HG03025 (cell line): ENCODE measurements at regions not wholly inside any gene's neighbourhood (a gene's known extent, or its start where the extent isn't known, plus 50 kb on each side); places are given as distances from the start of the nearest gene placed in this dataset.
"Not testable (repeated sequence)": the region's sequence is repeated elsewhere in the genome, so short reads cannot be mapped to it uniquely, and the experiment has no call there.

ENCODE experiments used
- ATAC-seq: cut with Tn5 transposase; IDR thresholded peaks from one replicate; pipeline ENCODE4 v1.9.1; 2021; ENCODE audit warnings: mild to moderate bottlenecking, moderate library complexity; ENCODE audit not compliant: unreplicated experiment, low FRiP score

DNA sequence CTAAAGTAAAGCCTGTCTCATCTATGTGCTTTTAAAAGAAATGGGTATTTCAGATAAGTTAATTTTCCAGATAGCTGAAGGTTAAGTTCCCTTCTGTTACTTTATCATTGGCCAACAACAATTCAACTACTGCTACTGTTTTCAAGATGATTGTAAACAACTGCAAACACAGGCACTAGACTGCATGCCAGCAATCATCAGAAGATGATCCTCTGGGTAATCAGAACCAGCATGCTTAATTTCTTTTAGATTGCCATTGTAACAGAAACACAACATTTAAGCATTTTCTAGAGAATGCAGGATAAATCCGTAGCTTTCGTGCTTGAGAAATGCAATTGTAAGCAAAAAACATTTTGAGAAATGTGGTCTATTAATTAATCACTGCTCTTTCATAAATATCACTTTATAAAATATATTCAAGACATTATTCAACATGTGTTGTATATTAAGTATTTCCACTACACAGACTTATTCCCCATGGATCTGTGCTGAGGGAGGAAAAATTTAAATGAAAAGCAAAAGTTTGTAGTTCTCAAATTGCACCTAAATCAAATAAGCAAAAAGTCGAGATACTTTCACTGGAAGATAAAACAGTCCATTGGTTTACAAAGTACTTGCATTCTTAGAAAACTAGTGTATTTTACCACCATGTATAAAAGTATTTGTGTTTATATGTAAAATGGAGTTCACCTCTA, 133.7 kb downstream of the ATL2 start:
- ATAC-seq = no peak

DNA sequence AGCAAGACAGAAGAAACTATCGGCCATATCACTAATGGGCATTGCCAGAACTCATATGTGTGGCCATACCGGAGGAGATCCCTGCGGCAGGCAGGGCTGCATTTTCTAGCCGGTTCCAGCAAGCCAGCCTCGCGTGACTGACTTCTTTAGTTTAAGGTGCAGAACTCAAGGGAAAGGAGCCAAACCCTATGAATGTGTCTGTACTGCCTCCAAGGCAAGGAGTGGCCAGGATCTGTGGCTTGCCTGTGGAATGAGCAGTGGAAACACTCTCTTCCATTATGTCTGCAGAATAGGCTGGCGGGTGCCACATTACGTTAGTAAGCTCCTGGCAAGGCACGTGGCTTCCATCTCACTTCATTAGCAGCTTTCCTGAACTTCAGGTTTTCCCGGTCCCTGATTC, 137.6 kb downstream of the ATL2 start:
- ATAC-seq = no peak

DNA sequence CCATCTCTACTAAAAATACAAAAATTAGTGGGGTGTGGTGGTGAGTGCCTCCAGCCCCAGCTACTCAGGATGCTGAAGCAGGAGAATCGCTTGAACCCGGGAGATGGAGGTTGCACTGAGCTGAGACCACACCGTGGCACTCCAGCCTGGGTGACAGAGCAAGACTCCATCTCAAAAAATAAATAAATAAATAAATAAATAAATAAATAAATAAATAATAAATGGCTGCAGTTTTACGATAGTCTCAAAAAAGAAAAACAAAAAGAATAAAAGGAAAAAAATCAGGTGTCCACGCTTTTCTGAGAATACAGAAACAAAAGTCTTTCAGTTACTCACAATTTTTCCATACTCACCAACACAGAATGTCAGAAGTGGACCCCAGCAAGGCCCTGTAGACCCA, 138.4 kb downstream of the ATL2 start:
- not testable (repeated sequence) for ATAC-seq

DNA sequence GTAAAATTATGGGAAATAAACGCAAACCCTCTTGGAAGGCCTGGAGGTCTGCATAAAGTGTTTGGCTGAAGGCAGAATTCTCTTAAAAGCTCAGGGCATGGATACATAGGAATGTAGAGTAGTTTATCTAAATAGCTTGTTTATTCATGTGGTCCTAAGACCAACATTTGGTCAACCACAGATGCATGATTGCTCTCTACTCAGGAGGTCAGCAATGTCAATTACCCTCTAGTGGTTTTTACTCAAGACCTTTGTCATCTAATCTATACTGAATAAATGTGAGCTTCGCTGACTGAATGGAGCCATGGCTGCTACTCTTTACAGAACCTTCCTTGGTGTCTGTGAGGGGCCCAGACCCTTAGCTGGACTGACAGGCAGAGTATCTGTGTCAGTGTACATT, 139.8 kb downstream of the ATL2 start:
- no peak for ATAC-seq

DNA sequence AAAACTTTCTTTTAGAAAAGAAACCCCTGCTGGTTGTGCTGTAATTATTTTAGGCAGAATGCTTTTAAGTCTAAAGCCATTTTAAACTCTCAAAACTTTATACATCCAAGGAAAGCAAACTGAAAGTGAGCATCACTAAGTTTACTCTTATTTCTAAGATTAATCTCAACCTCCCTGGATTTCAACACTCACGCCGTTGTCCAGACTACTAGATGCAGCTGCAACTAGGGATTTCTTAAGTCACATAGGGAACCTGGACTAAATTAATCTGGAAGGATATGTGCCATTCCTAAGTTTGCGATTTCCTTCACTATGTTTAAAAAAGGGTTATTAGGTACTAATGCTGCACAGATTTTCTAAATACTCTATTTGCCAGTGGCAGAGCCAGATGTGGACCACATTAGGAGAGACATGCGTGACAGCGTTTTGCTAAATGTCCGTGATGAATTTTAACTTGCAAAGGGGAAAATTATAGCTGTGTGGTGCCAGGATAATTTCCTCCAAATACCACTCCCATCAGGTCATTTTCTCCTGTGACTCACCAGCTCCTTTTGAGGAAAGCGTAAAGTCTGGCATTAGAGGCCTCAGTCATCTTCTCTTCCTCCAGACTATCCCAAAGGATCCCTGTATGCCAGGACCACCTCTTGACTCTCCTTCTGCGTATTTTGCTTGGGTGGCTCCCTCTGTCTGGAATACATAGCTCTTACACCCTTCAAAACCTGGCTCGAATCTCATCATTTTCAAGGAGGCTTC, 143.7 kb downstream of the ATL2 start:
- ATAC-seq = no peak

DNA sequence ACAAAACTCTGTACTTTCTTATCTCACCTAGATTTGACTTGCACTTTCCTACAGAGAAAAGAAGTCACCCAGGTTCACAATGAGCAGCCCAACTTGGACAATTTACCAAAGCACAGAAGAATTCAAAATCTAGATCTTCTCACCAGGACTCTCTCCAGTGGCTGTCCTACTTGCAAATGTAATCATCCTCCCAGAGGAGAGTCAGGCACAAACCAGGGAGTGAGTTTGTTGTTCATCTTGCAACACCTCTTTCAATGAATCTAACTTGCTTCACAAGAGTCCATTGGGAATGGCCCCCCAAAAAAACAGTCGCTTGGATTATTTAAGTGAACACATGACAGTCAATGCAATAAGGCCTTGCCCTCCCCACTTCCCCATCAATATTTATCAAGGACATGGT, 144.6 kb downstream of the ATL2 start:
- no peak for ATAC-seq

DNA sequence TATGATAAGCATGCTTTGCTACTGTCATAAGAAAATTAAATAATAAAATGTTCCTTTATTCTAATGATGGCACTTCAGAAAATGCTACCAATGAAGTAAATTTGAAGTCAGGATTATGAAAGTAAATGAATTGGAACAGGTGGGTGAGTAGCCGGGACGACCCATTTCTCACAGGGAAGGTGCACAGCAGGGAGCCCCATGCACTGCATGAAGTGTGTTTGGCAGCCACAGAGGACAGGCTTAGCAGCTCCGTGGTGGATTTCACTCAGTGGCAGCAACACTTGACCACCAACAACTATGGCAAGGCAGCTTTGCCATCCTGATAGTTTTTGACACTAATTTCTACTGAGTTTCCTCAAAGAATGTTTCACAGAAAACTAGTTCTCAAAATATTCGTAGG, 146.3 kb downstream of the ATL2 start:
- no peak for ATAC-seq

DNA sequence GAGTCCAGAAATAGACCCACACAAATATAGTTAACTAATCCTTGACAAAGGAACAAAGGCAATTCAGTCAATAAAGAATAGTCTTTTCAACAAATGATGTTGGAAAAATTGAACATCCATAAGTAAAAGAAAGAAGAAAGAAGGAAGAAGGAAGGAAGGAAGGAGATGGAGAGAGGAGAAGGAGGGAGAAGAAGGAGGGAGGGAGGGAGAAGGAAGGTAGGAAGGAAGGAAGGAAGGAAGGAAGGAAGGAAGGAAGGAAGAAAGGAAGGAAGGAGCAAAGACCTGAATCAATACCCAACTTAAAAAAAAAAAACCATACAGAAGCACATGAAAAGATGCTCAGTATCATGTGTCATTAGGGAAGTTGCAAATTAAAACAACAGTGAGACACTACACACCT, 148.3 kb downstream of the ATL2 start:
- no peak for ATAC-seq

DNA sequence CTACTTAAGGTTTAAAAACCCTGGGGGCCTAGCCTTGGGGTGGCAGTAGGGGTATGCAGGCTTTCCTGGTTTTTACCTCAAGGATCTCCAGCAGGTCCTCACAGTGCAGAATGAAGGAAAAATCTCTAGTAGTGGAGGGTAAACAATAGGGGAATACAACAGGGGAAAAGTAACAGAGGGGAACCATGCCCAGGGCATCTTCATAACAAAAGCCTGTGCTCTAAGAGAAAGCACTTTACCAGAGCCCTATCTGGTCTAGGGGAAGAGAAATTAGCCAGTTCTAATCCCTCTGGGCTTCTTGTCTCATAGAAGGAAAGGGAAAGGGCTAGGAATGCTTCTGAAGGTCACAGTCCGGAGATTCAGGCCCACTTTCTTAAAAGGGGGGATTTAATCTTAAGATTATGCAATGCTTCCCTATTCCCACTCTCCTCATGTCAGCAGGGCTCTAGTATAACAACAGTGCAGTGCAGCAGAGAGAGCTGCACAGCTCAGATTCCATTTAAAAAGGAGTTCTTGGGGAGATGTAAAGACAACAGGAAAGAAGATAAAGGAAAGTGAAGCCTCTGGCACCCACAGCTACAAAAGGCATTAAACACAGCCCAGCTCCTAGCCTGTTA, 149.0 kb upstream of the CYP1B1 start:
- ATAC-seq = no peak

DNA sequence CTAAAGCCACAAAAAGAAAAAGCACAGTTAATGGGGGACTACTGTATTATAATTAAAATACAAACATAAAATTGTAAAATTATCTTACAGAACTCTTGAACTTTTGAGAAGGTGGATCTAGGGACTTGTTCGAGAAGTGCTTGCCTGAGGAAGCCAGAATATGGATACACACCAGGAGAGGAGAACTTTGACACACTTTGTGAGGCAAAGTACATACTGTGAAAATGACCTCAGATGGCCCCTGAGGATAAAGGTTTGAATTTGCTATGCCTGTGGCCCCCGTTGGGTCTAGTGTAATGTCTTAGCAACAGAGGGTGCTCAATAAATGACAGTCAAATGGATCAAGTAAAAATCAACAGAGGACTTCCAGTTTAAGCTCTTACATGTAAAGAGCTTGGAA, 148.2 kb upstream of the CYP1B1 start:
- no peak for ATAC-seq

DNA sequence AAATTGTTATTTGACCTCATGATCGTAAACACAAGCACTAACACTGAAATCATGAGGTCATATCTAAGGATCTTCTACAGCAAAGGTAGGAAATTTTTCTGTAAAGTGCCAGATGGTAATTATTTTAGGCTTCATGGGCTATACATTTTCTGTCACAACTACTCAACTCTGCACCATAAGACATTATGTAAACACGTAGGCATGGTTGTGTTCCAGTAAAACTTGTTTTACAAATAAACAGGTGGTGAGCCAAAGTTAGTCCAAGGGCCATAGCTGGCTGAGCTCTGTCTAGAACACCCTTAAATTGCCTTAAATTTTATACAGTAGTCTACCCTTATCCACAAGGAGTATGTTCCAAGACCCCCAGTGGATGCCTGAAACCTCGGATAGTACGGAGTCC, 147.3 kb upstream of the CYP1B1 start:
- no peak for ATAC-seq

DNA sequence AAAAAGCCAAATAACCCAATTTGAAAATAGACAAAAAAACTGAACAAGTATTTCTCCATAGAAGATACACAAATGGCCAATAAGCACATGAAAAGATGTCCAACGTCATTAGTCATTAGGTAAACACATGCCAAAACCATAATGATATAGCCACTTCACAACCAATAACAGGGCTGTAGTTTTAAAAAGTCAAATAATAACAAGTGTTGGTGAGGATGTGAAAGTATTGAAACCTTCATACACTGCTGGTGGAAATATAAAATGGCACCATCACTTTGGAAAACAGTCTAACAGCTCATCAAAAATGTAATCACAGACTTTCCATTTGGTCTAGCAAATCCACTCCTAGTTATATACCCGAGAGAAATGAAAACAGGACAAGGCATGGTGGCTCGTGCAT, 144.2 kb upstream of the CYP1B1 start:
- no peak for ATAC-seq

DNA sequence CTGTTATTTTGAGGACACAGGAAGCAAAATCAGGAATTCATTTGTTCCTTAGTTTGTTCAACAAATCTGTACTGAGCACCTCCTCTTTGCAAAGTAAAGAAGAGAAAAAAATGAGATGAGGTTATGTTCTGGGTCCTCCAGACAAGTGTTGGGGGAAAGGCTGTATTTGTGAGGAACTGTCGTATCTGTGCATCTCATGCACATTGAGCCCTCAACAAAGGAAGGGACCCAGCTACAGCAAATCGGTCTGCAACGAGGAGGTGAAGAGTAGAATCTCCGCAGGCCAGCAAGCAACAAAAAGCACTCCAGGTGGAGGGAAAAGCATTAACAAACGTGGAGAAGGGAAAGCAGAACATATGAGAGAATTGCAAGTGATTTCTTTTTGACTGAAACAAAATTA, 143.0 kb upstream of the CYP1B1 start:
- ATAC-seq = no peak

DNA sequence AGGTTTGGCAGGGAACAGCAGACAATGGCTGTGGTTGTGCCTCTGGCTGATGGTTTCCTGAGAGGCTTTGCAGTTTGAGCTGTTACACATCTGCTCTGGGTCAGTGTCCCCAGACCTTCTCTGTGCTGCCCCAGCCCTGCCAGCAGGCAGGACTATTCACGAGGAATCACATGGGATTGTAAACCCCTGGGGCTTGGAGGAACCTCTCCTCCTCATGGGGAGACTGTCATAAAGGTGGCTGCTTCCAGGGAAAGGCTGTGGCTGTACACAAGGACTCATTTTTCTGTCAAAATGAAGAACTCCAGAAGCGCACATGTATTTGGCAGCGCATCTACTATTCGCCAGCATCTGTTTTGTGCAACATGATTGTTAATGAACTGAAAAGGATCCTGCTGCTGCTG, 142.6 kb upstream of the CYP1B1 start:
- ATAC-seq = no peak

DNA sequence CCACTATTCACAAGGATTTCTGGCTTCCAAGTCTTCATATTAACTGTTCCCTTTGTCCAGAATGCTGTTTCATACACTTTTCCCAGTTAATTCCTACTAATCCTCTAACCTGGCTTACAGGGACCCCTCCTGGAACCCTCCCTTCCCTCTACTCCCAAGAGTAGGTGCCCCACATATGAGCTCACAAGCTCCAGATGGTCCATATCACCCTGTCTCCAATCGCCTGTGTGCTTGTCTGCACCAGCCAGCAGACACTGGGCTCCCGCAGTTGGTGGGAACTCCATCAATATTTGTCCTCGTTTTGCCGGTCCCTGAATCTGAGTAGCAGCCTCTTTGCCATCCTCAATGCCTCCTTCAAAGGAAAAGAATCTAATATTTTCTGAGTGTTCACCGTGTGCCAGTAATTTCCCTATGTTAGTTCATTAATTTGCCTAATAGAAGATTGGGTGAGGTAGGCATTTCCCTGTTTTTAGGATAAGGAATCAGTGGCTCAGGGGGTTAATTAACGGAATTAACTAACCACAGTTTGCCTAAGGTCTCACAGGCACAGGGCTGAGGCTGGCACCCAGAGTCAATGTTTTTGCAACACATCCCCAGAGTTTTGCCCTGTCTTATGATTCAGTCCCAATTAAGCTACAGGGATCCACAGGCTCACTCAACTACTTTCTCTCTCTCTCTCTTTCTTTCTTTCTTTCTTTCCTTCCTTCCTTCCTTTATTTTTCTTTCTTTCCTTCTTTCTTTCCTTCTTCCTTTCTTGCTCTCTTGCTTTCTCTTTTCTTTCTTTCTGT, 141.6 kb upstream of the CYP1B1 start:
- no peak for ATAC-seq

DNA sequence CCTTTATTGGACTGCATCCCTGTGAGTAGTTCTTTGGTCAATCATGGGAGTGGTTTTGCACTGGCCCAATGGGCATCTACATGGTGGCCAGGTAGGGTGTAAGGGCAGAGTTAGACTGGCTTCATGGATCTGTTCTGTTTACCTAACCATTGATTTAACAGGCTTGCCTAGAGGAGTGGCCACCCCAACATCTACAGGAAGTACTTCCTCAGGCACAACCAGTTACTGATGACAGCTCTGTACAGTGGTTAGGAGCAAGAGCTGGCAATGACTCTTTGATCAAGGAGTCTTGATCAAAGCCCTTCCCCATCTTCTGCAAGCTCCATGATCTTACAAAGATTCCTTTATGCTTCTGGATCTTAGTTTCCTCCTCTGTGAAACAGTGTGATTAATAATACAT, 140.9 kb upstream of the CYP1B1 start:
- ATAC-seq = no peak

DNA sequence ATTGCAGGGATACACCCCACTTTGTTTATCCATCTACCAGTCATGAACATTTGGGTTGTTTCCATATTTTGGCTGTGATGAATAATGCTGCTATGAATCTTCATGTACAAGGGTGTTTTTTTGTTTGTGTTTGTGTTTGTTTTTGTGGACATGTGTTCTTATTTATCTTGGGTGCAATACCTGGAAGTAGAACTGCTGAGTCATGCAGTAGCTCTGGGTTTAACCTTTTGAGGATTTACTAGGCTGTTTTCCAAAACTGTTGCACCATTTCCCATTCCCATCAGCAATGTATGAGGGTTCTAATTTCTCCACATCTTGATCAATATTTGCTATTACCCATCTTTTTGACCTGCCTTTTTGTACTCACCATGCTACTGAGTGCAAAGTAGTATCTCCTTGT, 140.0 kb upstream of the CYP1B1 start:
- no peak for ATAC-seq

DNA sequence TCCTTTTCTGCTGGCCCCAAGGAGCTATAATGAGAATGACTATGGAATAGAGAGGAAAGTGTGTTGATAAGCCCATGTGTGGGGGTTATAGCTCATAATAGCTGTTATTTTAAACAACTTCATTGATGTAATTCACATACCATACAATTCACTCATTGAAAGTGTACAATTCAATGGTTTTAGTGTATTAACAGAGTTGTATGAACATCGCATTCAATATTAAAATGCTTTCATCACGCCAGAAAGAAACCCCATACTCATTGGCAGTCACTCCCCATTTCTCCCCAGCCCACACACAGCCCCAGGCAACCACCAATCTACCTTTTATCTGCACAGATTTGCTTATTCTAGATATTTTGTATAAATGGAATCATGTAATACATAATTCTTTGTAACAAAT, 139.6 kb upstream of the CYP1B1 start:
- ATAC-seq = no peak

DNA sequence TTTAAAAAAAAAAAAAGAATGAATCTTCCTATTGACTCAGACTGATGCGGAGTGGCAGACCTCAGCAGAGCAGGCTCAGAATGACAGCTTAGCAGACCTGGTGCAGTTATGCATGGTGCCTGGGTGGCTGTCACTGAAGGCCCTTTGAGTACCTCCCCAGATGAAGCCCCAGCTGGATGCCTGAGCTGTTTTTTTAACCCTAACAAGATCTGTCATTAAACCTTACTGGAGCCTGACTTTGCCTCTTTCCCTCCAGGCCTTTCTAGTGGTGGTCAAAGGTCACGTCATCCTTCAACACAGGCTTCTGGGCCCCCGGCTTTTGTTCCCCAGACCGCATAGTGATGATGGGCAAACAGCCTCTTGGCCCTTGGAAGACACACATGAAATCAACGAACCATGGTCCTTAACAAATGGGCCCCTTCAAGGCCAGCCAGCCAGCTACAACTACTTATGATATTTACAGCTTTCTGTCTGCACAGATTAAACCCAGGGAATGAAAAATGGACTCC, 138.3 kb upstream of the CYP1B1 start:
- ATAC-seq = no peak

DNA sequence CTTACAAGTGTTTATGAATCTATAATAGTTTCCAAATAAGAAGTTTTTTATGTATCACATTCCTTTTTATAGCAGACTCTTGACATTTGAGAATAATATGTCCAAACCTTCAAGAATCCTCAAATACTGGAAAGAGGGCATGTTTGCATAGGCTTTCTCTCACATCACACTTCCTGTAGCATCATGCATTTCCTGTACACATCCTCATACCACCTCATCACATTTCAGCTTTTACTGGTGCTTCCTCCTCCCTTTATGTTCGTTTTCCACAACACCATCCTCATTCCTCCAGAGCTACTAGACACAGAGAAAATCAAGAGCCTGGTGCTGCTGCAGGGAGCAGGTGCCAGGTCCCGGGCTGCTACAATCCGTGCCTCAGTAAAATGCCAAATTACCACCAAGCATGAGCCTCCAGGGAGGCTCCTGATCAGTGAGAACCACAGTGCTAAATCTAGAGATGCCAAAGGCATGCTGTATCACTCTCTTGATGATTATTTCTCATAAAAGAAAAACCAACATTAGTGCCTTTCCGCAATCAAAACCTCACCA, 137.7 kb upstream of the CYP1B1 start:
- no peak for ATAC-seq

DNA sequence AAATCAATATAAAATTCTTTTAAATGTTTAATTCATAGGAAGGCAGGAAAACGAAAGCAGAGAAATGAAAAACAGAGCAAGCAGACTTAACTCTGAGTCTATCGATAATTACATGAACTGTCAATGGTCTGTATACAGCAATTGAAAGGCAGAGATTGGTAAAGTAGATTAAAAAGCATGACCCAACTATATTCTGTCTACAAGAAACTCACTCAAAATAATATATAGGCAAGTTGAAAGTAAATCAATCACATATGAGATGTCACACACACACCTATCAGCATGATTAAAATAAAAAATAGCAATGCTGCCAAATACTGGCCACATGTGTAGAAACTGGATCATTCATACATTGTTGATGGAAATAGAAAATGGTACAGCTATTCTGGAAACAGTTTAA, 136.4 kb upstream of the CYP1B1 start:
- no peak for ATAC-seq
